HG03103 (cell line): ENCODE measurements at regions not wholly inside any gene's neighbourhood (a gene's known extent, or its start where the extent isn't known, plus 50 kb on each side); places are given as distances from the start of the nearest gene placed in this dataset.

Source experiments
- ATAC-seq: cut with Tn5 transposase; IDR thresholded peaks from one replicate; pipeline ENCODE4 v1.9.1; 2021; ENCODE audit warnings: low read depth; ENCODE audit not compliant: unreplicated experiment

- no peak for ATAC-seq
Observed at GRCh38 chr4:4607336-4608213, 65.7 kb upstream of the STX18 start.

DNA sequence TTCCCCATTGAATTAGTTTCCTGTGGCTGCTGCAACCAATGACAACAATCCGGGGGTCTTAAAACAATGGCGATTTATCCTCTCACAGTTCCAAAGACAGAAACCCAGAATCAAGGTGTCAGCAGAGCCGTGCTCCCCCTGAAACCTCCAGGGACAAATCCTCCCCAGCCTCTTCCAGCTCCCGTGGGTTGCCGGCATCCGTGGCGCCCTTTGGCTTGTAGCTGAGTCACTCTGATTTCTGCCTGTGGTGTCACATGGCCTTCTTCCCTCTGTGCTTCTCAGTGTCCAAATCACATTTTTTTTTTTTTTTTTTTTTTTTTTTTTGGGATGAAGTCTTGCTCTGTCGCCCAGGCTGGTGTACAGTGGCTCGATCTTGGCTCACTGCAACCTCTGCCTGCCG, 64.5 kb upstream of the STX18 start:
- ATAC-seq: no peak

DNA sequence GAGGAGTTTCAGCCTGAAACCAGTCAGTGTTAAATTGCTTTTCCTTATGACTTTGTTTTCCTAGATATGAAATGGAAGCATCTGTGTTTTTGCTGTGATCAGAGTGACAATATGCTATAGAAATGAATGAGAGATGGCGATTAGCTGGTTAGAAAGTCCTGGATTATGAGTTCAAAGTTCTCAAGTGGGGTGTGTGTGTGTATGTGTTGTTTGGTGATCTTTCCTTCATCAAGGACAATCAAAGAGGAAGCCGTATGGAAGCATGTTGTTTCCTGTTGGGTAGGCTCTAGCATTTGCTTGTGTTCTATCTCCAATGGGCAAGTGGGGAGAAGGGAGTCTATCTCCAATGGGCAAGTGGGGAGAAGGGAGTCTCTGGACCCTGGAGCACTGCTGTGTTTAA, 64.0 kb upstream of the STX18 start:
- no peak for ATAC-seq

GRCh38 chr4:4603592-4603991, 61.7 kb upstream of the STX18 start:
- no peak for ATAC-seq

- no peak for ATAC-seq
Observed at GRCh38 chr4:4603067-4603466, 61.2 kb upstream of the STX18 start.

DNA sequence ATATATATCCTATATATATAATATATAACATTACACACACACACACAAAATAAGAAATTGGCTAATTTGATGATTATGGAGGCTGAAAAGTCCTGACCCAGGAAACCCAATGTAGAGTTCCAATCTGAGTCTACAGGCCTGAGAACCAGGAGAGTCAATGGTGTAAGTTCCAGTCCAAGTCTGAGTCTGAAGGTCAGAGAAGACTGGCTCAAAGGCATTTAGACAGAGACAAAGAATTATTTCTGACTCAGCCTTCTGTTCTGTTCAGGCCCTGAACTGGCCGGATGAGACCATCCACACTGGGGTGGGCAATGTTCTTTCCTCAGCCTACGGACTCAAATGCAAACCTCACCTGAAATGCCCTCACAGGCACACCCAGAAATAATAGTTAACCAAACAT, 60.6 kb upstream of the STX18 start:
- no peak for ATAC-seq

GRCh38 chr4:4601803-4602369, 60.0 kb upstream of the STX18 start:
- ATAC-seq: no peak

DNA sequence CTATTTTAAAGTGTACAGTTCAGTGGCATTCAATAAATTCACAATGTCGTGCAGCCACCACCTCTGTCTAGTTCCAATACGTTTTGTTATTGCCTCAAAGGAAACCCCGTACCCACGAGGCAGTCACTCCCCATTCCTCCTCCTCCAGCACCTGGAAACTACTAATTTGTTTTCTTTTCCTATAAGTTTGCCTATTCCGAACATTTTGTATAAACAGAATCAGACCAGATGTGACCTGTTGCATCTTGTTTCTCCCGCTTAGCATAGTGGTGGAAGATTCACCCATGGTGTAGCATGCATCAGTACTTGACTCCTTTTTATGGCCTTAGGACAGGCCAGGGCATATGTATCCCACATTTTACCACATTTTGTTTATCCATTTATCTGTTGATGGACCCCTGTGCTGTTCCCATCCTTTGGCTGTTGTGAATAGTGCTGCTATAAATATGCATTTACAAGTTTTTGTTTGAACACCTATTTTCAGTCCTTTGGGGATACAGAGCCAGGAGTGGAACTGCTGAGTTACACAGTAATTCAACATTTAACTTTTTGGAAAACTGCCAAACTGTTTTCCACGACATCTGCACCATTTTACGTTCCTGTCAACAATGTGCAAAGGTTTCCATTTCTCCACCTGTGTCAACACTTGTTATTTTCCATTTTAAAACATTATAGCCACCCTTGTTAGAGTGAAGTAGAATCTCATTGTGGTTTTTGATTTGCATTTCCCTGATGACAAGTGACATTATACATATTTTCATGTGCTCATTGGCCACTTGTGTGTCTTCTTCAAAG, 57.8 kb upstream of the STX18 start:
- ATAC-seq: no peak

DNA sequence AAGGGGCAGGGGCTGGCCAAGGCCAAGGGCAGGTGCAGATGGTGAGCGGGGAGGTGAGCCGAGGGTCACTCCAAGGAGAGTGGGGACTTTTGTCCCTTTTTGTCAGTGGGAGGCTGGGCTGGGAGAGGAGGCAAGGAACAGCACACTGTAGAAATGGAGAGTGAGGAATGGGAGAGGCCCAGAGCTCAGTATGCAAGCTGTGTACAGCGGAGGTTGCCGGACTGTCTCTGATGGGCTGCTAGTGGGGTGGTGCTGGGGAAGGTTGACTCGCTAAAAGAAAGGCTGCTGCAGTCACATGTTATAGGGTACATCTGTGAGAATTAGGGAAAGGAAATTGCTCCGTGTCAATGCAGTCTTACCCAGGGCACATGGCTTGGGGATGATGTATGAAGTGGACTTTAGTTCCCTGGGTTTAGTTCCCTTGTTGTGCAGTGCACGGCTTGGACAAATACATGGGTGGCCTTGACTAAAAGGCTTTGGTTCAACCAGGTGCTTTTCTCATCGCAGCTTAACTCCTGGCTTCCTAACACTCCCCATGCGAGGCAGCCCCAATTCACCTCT, 57.1 kb upstream of the STX18 start:
- no peak for ATAC-seq

DNA sequence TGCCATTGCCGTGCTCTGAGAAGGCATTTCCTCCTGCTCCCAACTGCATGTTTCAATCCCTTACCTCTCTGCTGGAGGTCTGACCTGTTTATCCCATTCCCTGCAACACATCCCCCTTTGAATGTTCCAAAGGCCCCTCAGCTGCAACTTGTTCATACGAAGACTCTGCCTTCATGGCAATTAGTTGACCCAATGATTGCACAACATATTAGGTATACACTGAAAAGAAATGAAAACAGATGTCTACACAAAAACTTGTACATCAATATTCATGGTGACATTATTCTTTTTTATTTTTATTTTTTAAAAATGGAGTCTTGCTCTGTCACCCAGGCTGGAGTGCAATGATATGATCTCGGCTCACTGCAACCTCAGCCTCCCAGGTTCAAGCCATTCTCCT, 54.9 kb upstream of the STX18 start:
- ATAC-seq: no peak

GRCh38 chr4:4595252-4595651, 53.4 kb upstream of the STX18 start:
- ATAC-seq: no peak

- no peak for ATAC-seq
Observed at GRCh38 chr4:4594285-4594920, 52.6 kb upstream of the STX18 start.

DNA sequence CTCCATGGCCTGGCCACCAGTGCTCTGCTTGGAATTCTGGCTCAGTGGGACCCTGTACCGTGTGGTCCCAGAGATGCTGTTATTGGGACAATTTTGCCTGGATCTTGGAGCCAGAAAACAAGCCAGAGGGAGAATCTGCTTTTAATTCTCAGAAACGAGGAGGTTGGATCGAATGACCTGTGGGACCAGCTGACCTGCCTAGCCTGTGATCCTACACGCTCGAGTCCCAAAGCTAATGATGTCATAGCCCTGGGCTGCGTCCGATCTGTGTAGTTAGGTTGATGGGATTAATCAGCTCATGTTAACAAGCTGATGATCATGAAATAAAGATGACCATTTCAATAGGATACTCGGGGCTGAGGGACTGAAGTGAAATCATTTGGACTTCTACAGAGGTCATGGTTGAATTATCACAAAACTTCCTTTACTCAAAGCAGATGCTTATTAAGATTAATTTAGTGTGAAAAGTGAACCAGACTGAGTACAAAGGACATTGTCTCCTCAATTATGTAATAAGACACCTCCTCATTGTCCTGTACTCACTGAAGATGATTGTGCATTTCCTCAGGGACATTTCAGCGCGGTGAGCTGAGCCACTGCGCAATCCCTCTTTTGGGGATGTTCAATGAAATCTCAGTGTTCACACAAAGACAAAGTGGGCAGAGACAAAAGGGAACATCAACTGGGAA, 51.9 kb upstream of the STX18 start:
- no peak for ATAC-seq

- ATAC-seq: no peak
Observed at GRCh38 chr4:4592414-4592813, 50.6 kb upstream of the STX18 start.
